A549 (cell line): ENCODE measurements at regions not wholly inside any gene's neighbourhood (a gene's known extent, or its start where the extent isn't known, plus 50 kb on each side); places are given as distances from the start of the nearest gene placed in this dataset.
"Not testable (repeated sequence)": the region's sequence is repeated elsewhere in the genome, so short reads cannot be mapped to it uniquely, and the experiment has no call there.

Experiments
- ATAC-seq, 2 experiments: fragments of 200-7000 bp in 1 of 2; fragments of >200 bp in 1 of 2; cut with Nextera tagmentation in 1 of 2; cut with Tn5 transposase in 1 of 2; 3 replicates each; pipeline versions ENCODE4 v1.8.0 to v1.9.1; 2018 to 2020; ENCODE audit warnings: mild to moderate bottlenecking in 1 of 2, moderate library complexity in 1 of 2
- CTCF ChIA-PET: fragments of 300-600 bp; sonication (Branson Sonifier 250); formaldehyde crosslinking; extraction: SDS; loops from one replicate; lab custom pipeline; 2021; ENCODE audit warnings: antibody characterized with exemption, inconsistent platforms; lab: Yijun Ruan, JAX
- POLR2A ChIA-PET: fragments of 350-600 bp; formaldehyde crosslinking; extraction: SDS; loops from one replicate; lab custom pipeline; 2021; ENCODE audit warnings: antibody characterized with exemption, inconsistent platforms; lab: Yijun Ruan, JAX
- DNase-seq, 2 experiments: peaks; one replicate each; pipeline versions ENCODE4 v3.0.0 to v3.0.0-alpha.2; 2011 to 2016; ENCODE audit warnings: low read depth in 1 of 2, low spot score in 1 of 2
- FAIRE-seq: peaks from 2 replicates; lab custom pipeline; 2011; peaks lifted over from hg19 to GRCh38; lab: Jason Lieb, UNC
- H3K27ac ChIP-seq, 2 experiments: fragments of >200 bp; sonication (Bioruptor Twin); formaldehyde crosslinking; 3 replicates each; pipeline ENCODE4 v1.5.1; 2016 to 2017
- H3K4me1 ChIP-seq: fragments of >200 bp; sonication (Bioruptor Twin); formaldehyde crosslinking; 3 replicates; pipeline ENCODE4 v1.6.1; 2016
- H3K4me2 ChIP-seq: fragments of >200 bp; sonication (Bioruptor Twin); formaldehyde crosslinking; 3 replicates; pipeline ENCODE4 v1.6.1; 2016
- H3K4me3 ChIP-seq: fragments of >200 bp; sonication (Bioruptor Twin); formaldehyde crosslinking; 3 replicates; pipeline ENCODE4 v1.5.1; 2016
- H3K9me3 ChIP-seq: fragments of >200 bp; sonication (Bioruptor Twin); formaldehyde crosslinking; 3 replicates; pipeline ENCODE4 v1.6.1; 2016
- CBX8 ChIP-seq: fragments of 200-600 bp; sonication (generic); IDR thresholded peaks from 2 replicates; pipeline ENCODE4 v1.6.1; 2016
- CHD2 ChIP-seq: fragments of 150-350 bp; IDR thresholded peaks from 2 replicates; pipeline ENCODE4 v1.6.1; 2014; ENCODE audit warnings: low read length; ENCODE audit not compliant: partially characterized antibody
- EHF ChIP-seq: fragments of 250-450 bp; sonication (Bioruptor Pico); IDR thresholded peaks from 2 replicates; pipeline ENCODE4 v1.5.0; 2020; ENCODE audit warnings: mild to moderate bottlenecking
- EP300 ChIP-seq, 2 experiments: fragments of >200 bp; sonication (Bioruptor Twin); formaldehyde crosslinking; IDR thresholded peaks; 2 replicates in 1 of 2; 3 replicates in 1 of 2; pipeline ENCODE4 v1.6.1; 2016 to 2017
- FOXS1 ChIP-seq: fragments of 250-450 bp; sonication (Bioruptor Pico); IDR thresholded peaks from 2 replicates; pipeline ENCODE4 v1.5.0; 2020; ENCODE audit warnings: mild to moderate bottlenecking, moderate library complexity
- HDAC2 ChIP-seq: fragments of 200-600 bp; sonication (generic); IDR thresholded peaks from 2 replicates; pipeline ENCODE4 v1.6.1; 2016
- HEYL ChIP-seq: fragments of 250-450 bp; sonication (Bioruptor Pico); IDR thresholded peaks from 2 replicates; pipeline ENCODE4 v1.8.0; 2021; ENCODE audit warnings: mild to moderate bottlenecking, moderate library complexity
- HOXA7 ChIP-seq: fragments of 250-450 bp; sonication (Bioruptor Pico); IDR thresholded peaks from 2 replicates; pipeline ENCODE4 v1.5.0; 2020; ENCODE audit warnings: mild to moderate bottlenecking, moderate library complexity
- HOXB5 ChIP-seq: fragments of 250-450 bp; sonication (Bioruptor Pico); IDR thresholded peaks from 2 replicates; pipeline ENCODE4 v1.5.0; 2020; ENCODE audit warnings: mild to moderate bottlenecking, moderate library complexity
- JUNB ChIP-seq: fragments of >200 bp; sonication (Bioruptor Twin); formaldehyde crosslinking; IDR thresholded peaks from 2 replicates; pipeline ENCODE4 v1.6.1; 2016
- MAFK ChIP-seq: fragments of 450-650 bp; IDR thresholded peaks from 2 replicates; pipeline ENCODE4 v1.6.1; 2014; ENCODE audit not compliant: partially characterized antibody
- MYC ChIP-seq: IDR thresholded peaks from 2 replicates; pipeline ENCODE4 v1.6.1; 2012; ENCODE audit warnings: mild to moderate bottlenecking, inconsistent platforms, low read length, improper control_type of control experiment, borderline replicate concordance
- NR3C1 ChIP-seq: fragments of >200 bp; sonication (Bioruptor Twin); formaldehyde crosslinking; IDR thresholded peaks from 3 replicates; pipeline ENCODE4 v1.6.1; 2017
- PHF8 ChIP-seq: fragments of 200-600 bp; sonication (generic); IDR thresholded peaks from 2 replicates; pipeline ENCODE4 v1.6.1; 2016; ENCODE audit warnings: low read depth, mild to moderate bottlenecking, antibody characterized with exemption, moderate library complexity, borderline replicate concordance
- POLR2A ChIP-seq: IDR thresholded peaks from 2 replicates; pipeline ENCODE4 v1.6.1; 2012; ENCODE audit warnings: mild to moderate bottlenecking, low read length
- RCOR1 ChIP-seq: fragments of 150-350 bp; IDR thresholded peaks from 2 replicates; pipeline ENCODE4 v1.6.1; 2014; ENCODE audit warnings: antibody characterized with exemption, low read length, low read depth
- RNF2 ChIP-seq: fragments of 200-600 bp; sonication (generic); IDR thresholded peaks from 2 replicates; pipeline ENCODE4 v1.6.1; 2016; ENCODE audit warnings: low read depth, mild to moderate bottlenecking, antibody characterized with exemption, moderate library complexity, borderline replicate concordance
- SMC3 ChIP-seq: fragments of >200 bp; sonication (Bioruptor Twin); formaldehyde crosslinking; IDR thresholded peaks from 3 replicates; pipeline ENCODE4 v1.6.1; 2018; ENCODE audit warnings: inconsistent platforms
- TP53 ChIP-seq: fragments of 250-450 bp; sonication (Bioruptor Pico); IDR thresholded peaks from 2 replicates; pipeline ENCODE4 v1.5.0; 2021; ENCODE audit warnings: mild to moderate bottlenecking, moderate library complexity
- ZNF302 ChIP-seq: fragments of 250-450 bp; sonication (Bioruptor Pico); IDR thresholded peaks from 2 replicates; pipeline ENCODE4 v1.9.0; 2021; ENCODE audit warnings: inconsistent platforms, mild to moderate bottlenecking, moderate library complexity
- ZSCAN20 ChIP-seq: fragments of 250-450 bp; sonication (Bioruptor Pico); IDR thresholded peaks from 2 replicates; pipeline ENCODE4 v1.8.0; 2022; ENCODE audit warnings: mild to moderate bottlenecking, moderate library complexity
- WGBS: methylation state at CpG from one replicate; pipeline ENCODE4 v1.1.6; 2017; ENCODE audit errors: missing lambda C conversion rate; 5-methylcytosine and 5-hydroxymethylcytosine counted together

- Histone ChIP-seq H3K4me3 (no peak overlapping the region), H3K4me2 (no peak overlapping the region)
- POLR2A ChIA-PET, result no interaction called here
- no peak for FAIRE-seq
- DNase-seq, result no peak
- CTCF ChIA-PET, result interaction anchor here (1.4 kb wide), 1 partner anchor 45 kb away, joined by 5 read pairs; no protein-coding TSS in a partner anchor
- 19% methylated on average over 2 of the region's 2 CpGs for WGBS
- no peak for ATAC-seq
- TF ChIP-seq SMC3 (no peak), POLR2A (no peak), FOXS1 (CRISPR knock-in tag) (no peak), MAFK (no peak), RNF2 (no peak), RCOR1 (no peak), PHF8 (no peak), CBX8 (no peak), EHF (CRISPR knock-in tag) (no peak), MYC (no peak), HOXB5 (no peak), TP53 (no peak), EP300 (IDR thresholded peaks at IDR 0.05) (no peak), HDAC2 (no peak), ZSCAN20 (no peak), JUNB (no peak), NR3C1 (no peak)
- TF ChIP-seq, all 56 proteins: peak for 0
- Histone ChIP-seq H3K9me3 (no peaks in the 10 kb centered on the region), H3K27ac (no peak overlapping the region), H3K4me1 (no peaks in the 10 kb centered on the region)
These were observed 64.3 kb upstream of the SULF2 start for GRCh38 chr20:47849596-47849995.

- ChIA-PET POLR2A (no interaction called here), CTCF (no interaction called here)
- TF ChIP-seq SMC3 (no peak), ZSCAN20 (no peak), HOXB5 (no peak), CHD2 (no peak), RCOR1 (no peak)
- Histone ChIP-seq H3K4me2 (no peak overlapping the region), H3K9me3 (no peaks in the 10 kb centered on the region), H3K27ac (no peak overlapping the region), H3K4me3 (no peak overlapping the region), H3K4me1 (no peaks in the 10 kb centered on the region)
- DNase-seq (no peak), ATAC-seq (no peak), FAIRE-seq (no peak)
- 54% methylated on average over 15 of the region's 15 CpGs for WGBS
These were observed 63.7 kb upstream of the SULF2 start for GRCh38 chr20:47849006-47849405.

- H3K4me2 ChIP-seq, H3K27ac ChIP-seq, CTCF ChIA-PET, DNase-seq, POLR2A ChIA-PET, ATAC-seq, FAIRE-seq, H3K9me3 ChIP-seq, H3K4me1 ChIP-seq, H3K4me3 ChIP-seq: not testable (repeated sequence)
- WGBS, result 33% methylated on average over 4 of the region's 4 CpGs
These were observed 63.3 kb upstream of the SULF2 start for GRCh38 chr20:47848534-47848933.

- ATAC-seq (no peak), DNase-seq (no peak), FAIRE-seq (no peak)
- Histone ChIP-seq H3K4me2 (no peak overlapping the region), H3K4me3 (no peak overlapping the region), H3K27ac (no peak overlapping the region), H3K9me3 (no peaks in the 10 kb centered on the region), H3K4me1 (no peaks in the 10 kb centered on the region)
- CTCF ChIA-PET, result no interaction called here
- TF ChIP-seq HEYL (CRISPR knock-in tag), result no peak
- no peak for TF ChIP-seq HOXA7 (CRISPR knock-in tag)
- TF ChIP-seq MYC, result no peak
- no peak for TF ChIP-seq ZNF302 (CRISPR knock-in tag)
- POLR2A ChIA-PET, result no interaction called here
- WGBS, result 72% methylated on average over 8 of the region's 8 CpGs
These were observed 62.7 kb upstream of the SULF2 start for GRCh38 chr20:47847884-47848485.

GRCh38 chr20:47847220-47847619 lies 61.9 kb upstream of the SULF2 start:
- H3K27ac ChIP-seq, CTCF ChIA-PET, H3K4me3 ChIP-seq, H3K4me1 ChIP-seq, POLR2A ChIA-PET, FAIRE-seq, H3K9me3 ChIP-seq, DNase-seq, ATAC-seq, H3K4me2 ChIP-seq: not testable (repeated sequence)
- 29% methylated on average over 7 of the region's 7 CpGs for WGBS

- H3K27ac ChIP-seq, POLR2A ChIA-PET, H3K4me3 ChIP-seq, H3K4me2 ChIP-seq, DNase-seq, ATAC-seq, H3K9me3 ChIP-seq, FAIRE-seq, H3K4me1 ChIP-seq: not testable (repeated sequence)
- WGBS, result 45% methylated on average over 10 of the region's 10 CpGs
- CTCF ChIA-PET, result interaction anchor here (1.6 kb wide), 1 partner anchor 48 kb away, joined by 3 read pairs; no protein-coding TSS in a partner anchor
These were observed 61.4 kb upstream of the SULF2 start for GRCh38 chr20:47846651-47847050.

- peak in 1 of 2 experiments; percentile 20; a peak in 2 of 6 replicates for ATAC-seq
- H3K4me3 ChIP-seq, DNase-seq, H3K4me2 ChIP-seq, POLR2A ChIA-PET, H3K9me3 ChIP-seq, H3K27ac ChIP-seq, H3K4me1 ChIP-seq, FAIRE-seq: not testable (repeated sequence)
- CTCF ChIA-PET, result interaction anchor here (1.6 kb wide), 1 partner anchor 50 kb away, joined by 3 read pairs; no protein-coding TSS in a partner anchor
- 45% methylated on average over 9 of the region's 10 CpGs for WGBS
These were observed 60.2 kb upstream of the SULF2 start for GRCh38 chr20:47845382-47845977.
